ENCODE measurements at regions not wholly inside any gene's neighbourhood (a gene's known extent, or its start where the extent isn't known, plus 50 kb on each side); places are given as distances from the start of the nearest gene placed in this dataset.
"Not testable (repeated sequence)": the region's sequence is repeated elsewhere in the genome, so short reads cannot be mapped to it uniquely, and the experiment has no call there.

GRCh38 chr16:22722551-22723541 is 91.1 kb upstream of the HS3ST2 start:
- POLR2A ChIA-PET; H3K9me3 Mint-ChIP-seq; intact Hi-C loops (cut with micrococcal nuclease); CTCF ChIA-PET; DNase-seq; H3K4me3 Mint-ChIP-seq; H3K27ac Mint-ChIP-seq; H3K36me3 Mint-ChIP-seq; H3K4me1 Mint-ChIP-seq (ENCODE audit: low read depth): not testable (repeated sequence)
- H3K27me3 Mint-ChIP-seq, result peaks cover 19% of the 10 kb centered on the region

- Mint-ChIP-seq H3K27me3 (peaks cover 11% of the 10 kb centered on the region), H3K36me3 (no peaks in the 10 kb centered on the region), H3K9me3 (no peaks in the 10 kb centered on the region), H3K27ac (no peak overlapping the region), H3K4me3 (no peak overlapping the region), H3K4me1 (ENCODE audit: low read depth) (no peaks in the 10 kb centered on the region)
- ChIA-PET POLR2A (no interaction called here), CTCF (no interaction called here)
- no peak for DNase-seq
- intact Hi-C loops (cut with micrococcal nuclease), result no loop called here
Measured at GRCh38 chr16:22726868-22727267, 87.1 kb upstream of the HS3ST2 start.

GRCh38 chr16:22727285-22728166 is 86.4 kb upstream of the HS3ST2 start:
- ChIA-PET POLR2A (no interaction called here), CTCF (no interaction called here)
- no peaks in the 10 kb centered on the region for H3K36me3 Mint-ChIP-seq
- peaks cover 9% of the 10 kb centered on the region for H3K27me3 Mint-ChIP-seq
- H3K27ac Mint-ChIP-seq, result no peak overlapping the region
- no peak for DNase-seq
- no peaks in the 10 kb centered on the region for H3K4me1 Mint-ChIP-seq (ENCODE audit: low read depth)
- no peaks in the 10 kb centered on the region for H3K9me3 Mint-ChIP-seq
- no peak overlapping the region for H3K4me3 Mint-ChIP-seq
- intact Hi-C loops (cut with micrococcal nuclease), result no loop called here

GRCh38 chr16:22728167-22728836 is 85.7 kb upstream of the HS3ST2 start:
- Mint-ChIP-seq H3K4me3 (no peak overlapping the region), H3K27ac (no peak overlapping the region), H3K27me3 (peaks cover 12% of the 10 kb centered on the region), H3K36me3 (no peaks in the 10 kb centered on the region), H3K4me1 (ENCODE audit: low read depth) (no peaks in the 10 kb centered on the region), H3K9me3 (no peaks in the 10 kb centered on the region)
- intact Hi-C loops (cut with micrococcal nuclease), result no loop called here
- no peak for DNase-seq
- CTCF ChIA-PET, result no interaction called here
- POLR2A ChIA-PET, result no interaction called here

GRCh38 chr16:22732400-22732799 is 81.6 kb upstream of the HS3ST2 start:
- intact Hi-C loops (cut with micrococcal nuclease), result no loop called here
- no peaks in the 10 kb centered on the region for H3K9me3 Mint-ChIP-seq
- no peak overlapping the region for H3K4me3 Mint-ChIP-seq
- POLR2A ChIA-PET, result no interaction called here
- no peak overlapping the region for H3K27ac Mint-ChIP-seq
- H3K36me3 Mint-ChIP-seq, result no peaks in the 10 kb centered on the region
- no peak for DNase-seq
- CTCF ChIA-PET, result no interaction called here
- peaks cover 14% of the 10 kb centered on the region for H3K27me3 Mint-ChIP-seq
- no peaks in the 10 kb centered on the region for H3K4me1 Mint-ChIP-seq (ENCODE audit: low read depth)

- Mint-ChIP-seq H3K9me3 (no peaks in the 10 kb centered on the region), H3K36me3 (no peaks in the 10 kb centered on the region), H3K4me3 (no peak overlapping the region), H3K4me1 (ENCODE audit: low read depth) (no peaks in the 10 kb centered on the region), H3K27ac (no peak overlapping the region), H3K27me3 (peaks cover 12% of the 10 kb centered on the region)
- no peak for DNase-seq
- POLR2A ChIA-PET, result no interaction called here
- CTCF ChIA-PET, result no interaction called here
- intact Hi-C loops (cut with micrococcal nuclease), result no loop called here
Measured at GRCh38 chr16:22732959-22733358, 81.0 kb upstream of the HS3ST2 start.

GRCh38 chr16:22734368-22734767 is 79.6 kb upstream of the HS3ST2 start:
- no peaks in the 10 kb centered on the region for H3K36me3 Mint-ChIP-seq
- DNase-seq, result no peak
- no peak overlapping the region for H3K4me3 Mint-ChIP-seq
- ChIA-PET POLR2A (no interaction called here), CTCF (no interaction called here)
- no peak overlapping the region for H3K27ac Mint-ChIP-seq
- peaks cover 12% of the 10 kb centered on the region for H3K27me3 Mint-ChIP-seq
- H3K4me1 Mint-ChIP-seq (ENCODE audit: low read depth), result no peaks in the 10 kb centered on the region
- intact Hi-C loops (cut with micrococcal nuclease), result no loop called here
- no peaks in the 10 kb centered on the region for H3K9me3 Mint-ChIP-seq

GRCh38 chr16:22736791-22737190 is 77.2 kb upstream of the HS3ST2 start:
- H3K4me3 Mint-ChIP-seq, result no peak overlapping the region
- POLR2A ChIA-PET, result no interaction called here

GRCh38 chr16:22739077-22739476 is 74.9 kb upstream of the HS3ST2 start:
- H3K4me3 Mint-ChIP-seq, result no peak overlapping the region
- intact Hi-C loops (cut with micrococcal nuclease), result no loop called here
- CTCF ChIA-PET, result interaction anchor here (1.0 kb wide), 1 partner anchor 14 kb away, joined by 4 read pairs; no protein-coding TSS in a partner anchor
- H3K27ac Mint-ChIP-seq, result no peak overlapping the region
- peaks cover 14% of the 10 kb centered on the region for H3K27me3 Mint-ChIP-seq
- H3K9me3 Mint-ChIP-seq, result peaks cover 5% of the 10 kb centered on the region
- no peak for DNase-seq
- no peaks in the 10 kb centered on the region for H3K36me3 Mint-ChIP-seq
- POLR2A ChIA-PET, result no interaction called here
- H3K4me1 Mint-ChIP-seq (ENCODE audit: low read depth), result no peaks in the 10 kb centered on the region

More at GRCh38 chr16:22736791-22737190, 77.2 kb upstream of the HS3ST2 start:
- H3K27ac Mint-ChIP-seq, result no peak overlapping the region
- H3K9me3 Mint-ChIP-seq, result no peaks in the 10 kb centered on the region
- intact Hi-C loops (cut with micrococcal nuclease), result no loop called here
- no peak for DNase-seq
- no peaks in the 10 kb centered on the region for H3K36me3 Mint-ChIP-seq
- CTCF ChIA-PET, result no interaction called here
- peaks cover 14% of the 10 kb centered on the region for H3K27me3 Mint-ChIP-seq
- no peaks in the 10 kb centered on the region for H3K4me1 Mint-ChIP-seq (ENCODE audit: low read depth)

GRCh38 chr16:22743401-22743800 is 70.6 kb upstream of the HS3ST2 start:
- Mint-ChIP-seq H3K27me3 (peaks cover 13% of the 10 kb centered on the region), H3K4me1 (ENCODE audit: low read depth) (no peaks in the 10 kb centered on the region), H3K9me3 (peaks cover 8% of the 10 kb centered on the region), H3K4me3 (no peak overlapping the region), H3K27ac (no peak overlapping the region), H3K36me3 (no peaks in the 10 kb centered on the region)
- no peak for DNase-seq
- ChIA-PET CTCF (no interaction called here), POLR2A (no interaction called here)
- intact Hi-C loops (cut with micrococcal nuclease), result no loop called here

- CTCF ChIA-PET, result no interaction called here
- Mint-ChIP-seq H3K36me3 (no peaks in the 10 kb centered on the region), H3K9me3 (peaks cover 3% of the 10 kb centered on the region), H3K27ac (no peak overlapping the region), H3K4me1 (ENCODE audit: low read depth) (no peaks in the 10 kb centered on the region), H3K27me3 (no peaks in the 10 kb centered on the region), H3K4me3 (no peak overlapping the region)
- intact Hi-C loops (cut with micrococcal nuclease), result no loop called here
- no peak for DNase-seq
- POLR2A ChIA-PET, result no interaction called here
Measured at GRCh38 chr16:22751104-22751667, 62.8 kb upstream of the HS3ST2 start.

- intact Hi-C loops (cut with micrococcal nuclease), result no loop called here
- POLR2A ChIA-PET, result no interaction called here
- Mint-ChIP-seq H3K27me3 (no peaks in the 10 kb centered on the region), H3K4me3 (no peak overlapping the region), H3K36me3 (no peaks in the 10 kb centered on the region), H3K4me1 (ENCODE audit: low read depth) (no peaks in the 10 kb centered on the region), H3K9me3 (peaks cover 3% of the 10 kb centered on the region), H3K27ac (no peak overlapping the region)
- DNase-seq, result no peak
- CTCF ChIA-PET, result no interaction called here
Measured at GRCh38 chr16:22751685-22752084, 62.3 kb upstream of the HS3ST2 start.

All from activated CD4-positive, alpha-beta memory T cell treated with anti-CD3 and anti-CD28 coated beads for 36 hours (primary cell).